AG10803 (cell line): ENCODE measurements at regions not wholly inside any gene's neighbourhood (a gene's known extent, or its start where the extent isn't known, plus 50 kb on each side); places are given as distances from the start of the nearest gene placed in this dataset.

Source experiments
- DNase-seq: peaks from one replicate; pipeline ENCODE4 v3.0.0; 2010; ENCODE audit warnings: low read depth
- H3K4me3 ChIP-seq: 2 replicates; pipeline ENCODE4 v1.5.1; 2011; ENCODE audit warnings: mild to moderate bottlenecking, low read length, control low read depth
- CTCF ChIP-seq: conservative IDR thresholded peaks from 2 replicates; pipeline ENCODE4 v1.5.1; 2011; ENCODE audit warnings: mild to moderate bottlenecking, low read length, control low read depth, inconsistent platforms

- DNase-seq, result no peak
- H3K4me3 ChIP-seq, result no peak overlapping the region
- TF ChIP-seq CTCF, result no peak
These were observed 156.1 kb downstream of the PTCSC3 start for GRCh38 chr14:36020120-36021029.

GRCh38 chr14:36019126-36019525 lies 157.4 kb downstream of the PTCSC3 start:
- H3K4me3 ChIP-seq, result no peak overlapping the region
- peak; percentile 38 for DNase-seq
- TF ChIP-seq CTCF, result no peak

DNA sequence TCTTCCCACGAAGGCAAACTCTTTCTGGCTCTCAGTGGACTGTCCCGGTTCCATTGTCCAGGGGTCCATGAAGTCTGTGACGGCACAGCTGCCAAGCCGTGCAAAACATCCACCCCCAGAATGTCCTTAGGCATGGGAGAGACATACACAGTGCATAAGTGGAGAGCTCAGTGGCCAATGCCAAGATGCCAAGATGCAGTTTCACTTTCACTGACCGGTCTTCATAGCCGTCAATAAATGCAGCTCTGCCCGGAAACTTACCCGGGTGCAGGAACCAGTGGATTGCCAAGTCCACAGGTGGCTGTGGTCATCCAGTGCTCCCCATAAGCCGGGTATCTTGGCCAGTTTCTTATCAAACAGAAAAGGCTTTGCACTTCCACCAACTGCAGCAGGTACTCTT lies 162.3 kb downstream of the PTCSC3 start:
- no peak for TF ChIP-seq CTCF
- no peak overlapping the region for H3K4me3 ChIP-seq
- DNase-seq, result no peak

- no peak for TF ChIP-seq CTCF
- no peak overlapping the region for H3K4me3 ChIP-seq
- DNase-seq, result no peak
These were observed 163.0 kb downstream of the PTCSC3 start for GRCh38 chr14:36013483-36013882.

- no peak for TF ChIP-seq CTCF
- DNase-seq, result no peak
- H3K4me3 ChIP-seq, result no peak overlapping the region
These were observed 163.9 kb downstream of the PTCSC3 start for GRCh38 chr14:36012621-36013020.

GRCh38 chr14:36009643-36010042 lies 166.9 kb downstream of the PTCSC3 start:
- no peak for TF ChIP-seq CTCF
- no peak overlapping the region for H3K4me3 ChIP-seq
- no peak for DNase-seq

GRCh38 chr14:36006623-36007022 lies 169.9 kb downstream of the PTCSC3 start:
- no peak for TF ChIP-seq CTCF
- no peak for DNase-seq
- no peak overlapping the region for H3K4me3 ChIP-seq
